SKM-1 treated with dmso at 0.1 percent for 144 hours (cell line): ENCODE measurements at regions not wholly inside any gene's neighbourhood (a gene's known extent, or its start where the extent isn't known, plus 50 kb on each side); places are given as distances from the start of the nearest gene placed in this dataset.
A peak's percentile ranks its signal among the peaks of the same experiment; 100 is the strongest.

Experiments
- DNase-seq: peaks from one replicate; lab custom pipeline; 2025; ENCODE audit not compliant: unreplicated experiment; lab: John Stamatoyannopoulos, UW

DNA sequence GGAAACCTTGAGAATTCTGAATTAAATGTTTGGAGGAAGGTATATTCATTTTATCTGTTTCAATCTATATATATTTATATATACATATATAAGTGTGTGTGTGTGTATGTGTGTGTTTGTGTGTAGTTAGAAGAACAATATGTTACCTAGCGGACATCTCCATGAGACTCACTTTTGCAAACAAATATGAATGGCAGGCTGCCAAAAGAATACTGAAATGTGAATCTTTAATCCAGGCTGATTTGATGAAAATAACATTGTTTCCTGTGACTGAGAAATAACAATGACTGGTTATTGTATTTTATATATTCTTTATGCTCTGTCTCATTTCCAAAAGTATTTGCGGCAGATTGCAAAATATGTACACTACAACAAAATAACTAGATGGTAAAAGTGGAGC is 255.5 kb upstream of the TGFBR2 start:
- no peak for DNase-seq

DNA sequence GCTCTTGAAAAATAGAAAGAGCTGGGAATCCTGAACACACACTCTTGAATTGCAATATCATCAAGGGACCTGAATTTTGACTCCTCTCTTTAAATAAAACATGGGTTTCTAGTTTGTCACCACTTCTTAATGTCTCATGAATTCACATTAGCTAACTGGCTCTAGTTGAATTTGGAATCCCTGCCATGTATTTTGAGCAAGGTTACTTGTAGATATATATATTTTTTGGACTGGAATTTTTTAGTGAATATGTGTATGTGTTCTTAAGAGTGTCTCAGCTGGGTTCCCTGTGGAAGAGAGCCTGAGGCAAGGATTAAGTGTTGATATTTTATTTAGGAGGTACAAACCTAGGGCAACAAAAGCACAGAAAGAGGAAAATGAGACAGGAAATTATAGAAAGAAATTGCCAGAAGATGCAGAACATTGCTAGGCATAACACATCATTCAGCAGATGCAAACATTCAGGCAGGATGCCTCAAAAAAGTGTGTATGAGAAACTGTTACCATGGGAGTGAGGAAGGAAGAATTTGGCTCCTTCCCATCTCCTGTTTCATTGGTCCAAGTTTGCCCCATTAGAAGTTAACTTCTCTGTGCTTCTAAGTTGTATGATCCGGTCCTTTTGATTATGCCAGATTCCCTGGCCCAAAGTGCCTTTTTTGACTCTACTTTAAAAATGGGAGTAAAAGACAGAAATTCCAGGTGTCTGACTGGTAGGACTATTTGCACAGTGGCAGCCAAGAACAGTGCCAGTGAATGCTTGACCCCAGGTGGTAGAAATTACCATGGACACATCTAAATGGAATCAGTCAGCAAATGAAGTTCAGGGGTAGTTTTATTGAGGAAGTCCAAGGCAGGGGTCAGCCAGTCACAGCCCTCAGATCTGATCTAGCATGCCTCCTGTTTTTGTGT is 253.7 kb upstream of the TGFBR2 start:
- no peak for DNase-seq

DNA sequence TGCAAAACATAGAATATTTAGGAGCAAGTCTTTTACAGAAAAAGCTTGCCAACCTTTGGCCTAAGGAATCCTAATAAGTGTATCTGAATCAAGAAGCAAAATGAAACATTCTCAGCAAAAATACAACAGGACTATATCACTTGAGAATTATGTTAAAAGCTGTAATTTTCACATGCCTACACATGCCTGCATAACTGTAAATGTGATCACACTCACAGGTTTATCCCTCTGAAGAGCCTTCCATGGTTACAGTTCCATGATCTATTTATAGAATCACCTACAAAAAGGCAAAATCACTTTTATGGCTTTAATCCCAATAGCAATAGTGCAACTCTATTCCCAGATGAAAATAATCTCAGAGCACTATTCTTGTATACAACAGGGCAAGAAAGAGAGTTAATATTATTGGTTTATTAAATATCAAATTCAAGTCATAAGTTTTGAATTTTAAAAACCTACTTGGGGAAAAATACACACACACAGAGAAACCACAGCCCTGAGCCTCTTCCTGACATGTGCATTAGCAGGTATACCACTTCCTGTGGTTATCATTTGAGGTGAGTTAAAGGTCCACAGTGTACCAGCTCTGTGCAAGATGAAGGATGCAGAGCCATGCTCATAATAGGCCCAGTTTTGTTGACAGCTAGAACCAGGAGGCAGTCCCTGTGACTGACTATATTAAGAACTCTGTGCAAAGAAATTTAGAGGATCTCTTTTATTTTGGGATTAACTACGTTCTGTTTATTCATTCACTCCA is 252.5 kb upstream of the TGFBR2 start:
- DNase-seq, result no peak

DNA sequence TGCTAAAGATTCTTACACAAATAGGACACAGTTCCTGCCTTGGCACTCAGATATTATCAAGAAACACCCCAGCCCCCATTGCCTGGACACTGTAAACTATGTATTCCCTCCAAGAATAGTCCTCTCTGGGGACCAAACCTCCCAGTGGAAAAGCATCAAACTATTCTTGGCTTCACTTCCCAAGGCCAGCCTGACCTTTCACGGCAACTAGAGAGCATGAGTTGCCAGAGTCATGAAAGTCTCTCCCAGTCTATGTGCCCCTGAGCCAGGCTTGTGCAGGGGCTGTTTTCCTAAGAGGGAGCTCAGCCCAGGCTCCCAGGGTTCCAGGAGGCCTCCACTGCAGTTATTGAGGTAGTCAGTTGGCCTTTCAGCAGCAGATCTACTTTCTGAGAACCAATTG is 251.9 kb upstream of the TGFBR2 start:
- DNase-seq, result no peak

DNA sequence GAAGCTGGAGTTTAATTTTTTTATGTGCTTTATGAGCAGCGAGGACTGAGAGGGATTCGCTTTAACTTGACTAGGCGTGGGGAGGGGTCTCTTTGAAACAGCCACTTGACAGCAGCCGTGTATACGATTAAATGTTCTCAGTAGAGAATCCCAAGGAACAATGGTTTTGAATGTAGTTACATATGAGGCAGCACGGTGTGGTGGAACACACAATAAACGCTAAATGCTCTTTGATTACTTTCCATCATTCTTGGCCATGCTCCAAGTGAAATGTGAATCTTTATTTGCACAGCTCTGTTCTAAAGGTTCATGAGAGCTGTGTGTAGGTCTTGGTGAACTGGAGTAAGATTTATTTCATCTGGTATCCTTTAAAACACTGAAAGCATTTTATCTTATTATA is 251.4 kb upstream of the TGFBR2 start:
- DNase-seq, result no peak

DNA sequence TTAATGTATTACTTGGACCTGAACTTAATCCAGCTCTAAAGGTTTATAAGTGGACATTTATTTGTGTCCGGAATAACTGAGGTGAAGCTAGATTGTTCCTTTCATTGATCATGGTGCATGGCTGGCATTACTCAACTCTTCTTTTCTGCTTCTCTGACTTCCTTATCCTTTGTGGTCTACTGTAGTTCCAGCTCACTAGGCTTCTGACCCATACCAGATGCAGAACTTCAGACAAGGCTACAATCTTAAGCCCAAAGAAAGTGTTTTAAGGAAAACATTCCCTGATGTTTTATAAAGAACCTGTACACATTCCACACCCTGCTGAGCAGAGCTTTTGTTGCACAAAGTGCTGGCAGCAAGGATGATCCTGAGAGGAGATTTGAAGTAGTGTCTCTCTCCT is 250.8 kb upstream of the TGFBR2 start:
- peak; percentile 62 for DNase-seq

DNA sequence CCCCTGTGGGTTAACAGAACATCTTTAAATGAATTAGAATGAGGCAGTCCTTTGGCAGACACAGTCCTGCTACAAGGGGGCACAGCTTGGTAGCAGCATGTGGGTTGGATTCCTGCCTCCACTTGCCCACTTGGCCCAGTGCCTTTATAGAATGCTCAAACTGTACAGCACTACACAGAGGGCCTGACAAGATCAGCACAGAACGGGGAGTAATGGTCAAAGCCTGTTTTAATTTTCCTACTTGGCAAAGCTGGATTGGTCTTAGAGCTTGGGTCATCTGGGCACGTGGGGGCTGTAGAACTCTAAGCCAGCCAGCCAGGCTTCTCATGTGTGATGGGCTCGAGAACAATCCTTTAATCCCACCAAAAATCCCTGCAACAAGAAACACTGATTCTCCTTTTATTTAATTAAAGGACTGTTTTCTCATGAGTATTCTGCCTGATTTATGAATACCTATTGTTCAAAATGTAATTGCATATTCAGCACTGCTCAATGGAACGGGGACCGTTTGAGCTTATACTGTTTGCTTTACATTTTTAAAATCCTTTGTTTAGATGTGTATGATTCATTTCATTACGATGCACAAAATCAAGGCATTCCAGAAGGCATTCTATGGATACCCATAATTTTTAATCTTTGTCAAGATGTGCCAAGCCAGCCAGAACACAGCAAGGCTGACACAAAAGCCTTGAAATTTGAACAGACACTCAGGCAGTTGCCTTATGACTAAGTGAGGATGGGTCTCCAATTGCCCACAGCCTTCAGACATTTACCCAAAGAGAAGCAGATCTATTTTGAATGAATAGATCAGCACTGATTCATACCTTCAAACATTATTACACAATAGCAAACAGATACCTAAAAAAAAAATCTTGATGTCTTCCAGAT is 249.3 kb upstream of the TGFBR2 start:
- no peak for DNase-seq

DNA sequence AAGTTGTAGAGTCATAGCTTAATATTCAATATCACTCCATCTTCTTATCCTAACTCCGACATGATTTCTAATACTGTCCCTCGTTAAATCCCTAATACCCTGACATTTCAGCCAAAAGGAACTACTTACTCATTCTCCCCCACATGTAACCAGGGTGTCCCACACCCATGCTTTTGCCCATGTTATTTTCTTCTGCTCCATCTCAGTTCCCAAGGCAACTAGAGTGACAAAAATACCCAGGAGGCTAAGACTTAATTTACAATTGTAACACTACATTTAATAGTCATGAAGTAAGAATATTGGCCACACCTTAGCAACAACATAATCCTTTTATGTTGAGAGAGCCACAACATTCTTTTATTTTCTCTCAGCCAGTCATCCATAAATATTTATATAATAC is 248.5 kb upstream of the TGFBR2 start:
- DNase-seq, result no peak

DNA sequence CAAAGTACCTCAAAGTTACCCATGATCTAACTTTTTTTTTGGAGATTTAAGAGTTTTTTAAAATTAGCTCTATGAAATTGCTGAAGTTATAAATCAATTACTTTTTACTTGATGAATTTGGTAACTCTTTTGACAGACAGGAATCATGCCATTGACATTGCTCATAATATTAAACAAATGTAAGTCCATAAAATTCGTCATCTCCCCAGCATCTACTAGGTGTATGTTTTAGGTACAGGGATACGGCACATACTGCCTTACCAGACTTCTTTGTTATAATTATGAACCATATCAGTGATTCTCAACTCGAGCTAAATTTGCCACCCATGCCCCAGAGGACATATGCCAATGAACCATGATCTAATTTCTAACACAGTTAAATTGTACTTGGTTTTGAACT is 247.5 kb upstream of the TGFBR2 start:
- no peak for DNase-seq

DNA sequence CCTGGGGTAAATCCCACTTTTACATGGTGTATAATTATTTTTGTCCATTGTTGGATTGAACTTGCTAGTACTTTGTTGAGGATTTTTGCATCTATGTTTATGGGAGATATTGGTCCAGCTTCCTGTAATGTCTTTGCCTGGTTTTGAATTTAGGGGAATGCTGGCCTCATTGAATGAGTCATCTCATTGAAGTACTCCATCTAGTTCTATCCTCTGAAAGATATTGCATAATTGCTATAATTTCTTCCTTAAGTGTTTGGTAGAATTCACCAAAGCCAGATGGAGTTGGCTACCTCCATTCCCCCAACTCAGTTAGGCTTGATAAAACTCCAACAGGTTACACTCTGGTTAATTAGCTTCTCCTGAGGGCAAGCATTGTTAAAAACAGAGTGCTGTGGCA is 237.4 kb upstream of the TGFBR2 start:
- DNase-seq, result no peak

DNA sequence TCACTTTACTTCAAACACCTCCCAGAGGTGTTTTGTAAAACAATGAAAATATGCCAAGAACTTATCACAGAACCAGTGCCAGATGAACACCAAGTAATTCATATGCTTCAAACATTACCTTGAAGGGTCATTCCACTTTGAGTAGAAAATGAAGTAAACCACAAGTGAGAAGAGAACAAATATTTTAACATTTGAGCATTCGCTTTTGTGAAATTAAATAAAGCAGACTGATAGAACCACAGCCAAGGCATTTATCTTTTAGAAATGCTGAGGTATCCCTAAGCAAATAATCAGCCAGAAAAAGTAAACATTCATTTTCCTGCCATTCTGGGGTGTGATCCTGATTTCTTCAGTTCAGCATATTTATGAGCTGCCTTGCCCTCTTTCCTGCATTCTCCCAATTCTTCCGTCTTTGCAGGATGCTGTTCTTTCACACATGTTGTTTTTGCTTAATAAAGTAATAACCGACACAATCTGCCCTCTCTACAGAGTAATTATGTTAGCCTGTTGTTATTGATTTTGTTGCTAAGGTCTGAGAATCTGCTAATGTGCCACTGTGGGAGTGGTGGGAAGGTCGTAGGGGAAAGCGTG is 235.6 kb upstream of the TGFBR2 start:
- no peak for DNase-seq

DNA sequence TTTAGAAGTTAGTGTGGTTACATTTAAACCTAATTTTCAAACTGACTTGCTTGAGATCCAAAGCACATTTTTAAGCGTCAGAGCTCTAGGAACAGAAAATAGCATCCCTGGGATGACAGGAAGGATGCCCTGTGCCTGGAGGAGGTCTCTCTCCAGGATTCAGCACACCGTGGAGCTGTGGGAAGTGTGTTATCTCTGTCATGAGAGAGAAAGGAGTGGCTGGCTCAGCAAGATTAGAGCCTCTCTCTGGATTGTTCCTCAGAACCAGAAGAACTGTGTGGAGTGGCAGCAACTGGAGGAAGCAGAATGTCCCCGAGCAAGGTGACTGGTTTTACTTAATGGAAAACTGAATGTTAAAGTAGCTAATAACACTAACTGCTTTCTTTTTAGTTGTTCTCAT is 233.6 kb upstream of the TGFBR2 start:
- DNase-seq, result no peak

DNA sequence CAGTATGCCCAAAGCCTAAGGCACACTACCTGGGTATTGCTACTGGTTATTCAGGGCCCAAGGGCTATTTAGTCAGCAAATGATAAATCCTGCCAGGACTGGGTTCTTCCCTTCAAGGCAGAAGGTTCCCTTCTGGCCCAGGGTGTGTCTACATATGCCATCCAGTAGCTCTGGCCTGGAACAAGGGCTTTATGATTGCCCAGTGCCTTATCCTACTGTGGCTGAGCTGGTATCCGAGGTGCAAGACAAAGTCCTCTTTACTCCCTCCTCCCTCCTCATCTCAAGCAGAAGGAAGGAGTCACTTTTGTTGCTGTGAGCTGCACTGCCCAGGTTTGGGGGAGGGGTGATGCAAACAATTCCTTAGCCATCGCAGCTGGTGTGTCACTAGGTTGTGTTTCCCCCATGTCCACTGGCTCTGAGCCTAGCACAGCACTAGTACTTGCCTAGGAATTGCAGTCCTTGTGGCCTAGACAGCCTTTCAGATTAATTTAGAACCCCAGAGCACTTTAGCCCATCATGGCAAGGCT is 221.8 kb upstream of the TGFBR2 start:
- DNase-seq, result no peak

DNA sequence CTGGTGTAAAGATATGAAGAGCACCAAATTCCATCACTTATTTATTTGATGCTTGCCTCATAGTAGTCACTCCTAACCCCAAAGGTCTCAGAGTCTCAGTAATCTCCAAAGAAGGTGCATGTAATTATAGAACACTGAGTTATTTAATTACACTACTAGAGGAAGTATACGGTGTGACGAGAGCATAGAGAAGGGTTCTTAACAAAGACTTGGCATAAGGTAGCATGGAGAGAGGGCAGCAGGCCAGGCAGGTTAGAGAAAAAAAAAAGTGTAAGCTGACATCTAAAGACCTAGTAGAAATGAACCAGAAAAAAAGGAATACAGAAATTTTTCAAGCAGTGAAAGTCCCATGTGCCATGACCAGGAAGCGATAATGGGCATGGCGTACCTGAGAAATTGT is 213.3 kb upstream of the TGFBR2 start:
- DNase-seq, result no peak

DNA sequence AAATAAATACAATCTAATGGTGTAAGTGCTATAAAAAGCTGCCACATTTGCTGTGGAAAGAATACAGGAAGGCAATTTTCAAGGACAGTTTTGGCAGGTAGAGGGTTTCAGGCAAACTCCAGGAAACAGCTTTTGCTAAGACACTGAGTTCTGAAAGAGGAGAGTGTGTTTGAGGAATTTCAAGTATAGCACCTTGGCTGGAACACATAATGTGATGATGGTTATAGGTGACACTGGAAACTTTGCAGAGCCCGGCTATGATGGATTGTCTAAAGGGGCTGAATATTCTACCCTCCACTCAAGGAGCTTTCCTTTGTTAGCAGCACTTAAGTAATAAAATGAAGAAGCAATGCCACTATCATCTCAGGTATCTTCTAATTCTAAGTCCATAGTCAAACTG is 209.4 kb upstream of the TGFBR2 start:
- DNase-seq, result no peak

DNA sequence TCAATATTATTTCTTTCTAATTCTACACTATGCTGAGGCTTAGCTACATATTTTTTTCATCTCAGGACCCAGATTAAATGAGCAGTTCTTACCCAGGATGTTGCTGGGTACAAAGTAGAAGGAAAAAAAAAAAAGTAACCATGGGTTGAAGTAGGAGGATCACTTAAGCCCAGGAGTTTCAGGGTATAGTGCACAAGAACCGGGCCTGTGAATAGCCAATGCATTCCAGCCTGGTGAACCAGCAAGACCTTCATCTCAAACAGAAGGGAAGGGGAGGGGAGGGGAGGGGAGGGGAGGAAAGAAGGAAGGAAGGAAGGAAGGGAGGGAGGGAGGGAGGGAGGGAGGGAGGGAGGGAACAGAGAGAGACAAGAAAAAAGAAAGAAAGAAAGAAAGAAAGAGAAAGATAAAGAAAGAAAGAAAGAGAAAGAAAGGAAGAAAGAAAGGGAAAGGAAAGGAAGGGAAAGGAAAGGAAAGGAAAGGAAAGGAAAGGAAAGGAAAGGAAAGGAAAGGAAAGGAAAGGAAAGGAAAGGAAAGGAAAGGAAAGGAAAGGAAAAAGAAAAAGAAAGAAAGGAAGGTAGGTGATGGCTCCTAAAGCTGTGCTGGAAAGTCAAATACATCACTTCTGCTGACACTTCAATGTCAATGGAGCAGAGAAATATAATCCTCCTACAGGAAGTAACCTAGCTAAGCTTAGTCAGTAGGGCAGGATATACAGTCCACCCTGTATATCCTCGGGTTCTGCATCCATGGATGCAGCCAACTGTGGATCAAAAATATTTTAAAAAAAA is 206.8 kb upstream of the TGFBR2 start:
- no peak for DNase-seq

DNA sequence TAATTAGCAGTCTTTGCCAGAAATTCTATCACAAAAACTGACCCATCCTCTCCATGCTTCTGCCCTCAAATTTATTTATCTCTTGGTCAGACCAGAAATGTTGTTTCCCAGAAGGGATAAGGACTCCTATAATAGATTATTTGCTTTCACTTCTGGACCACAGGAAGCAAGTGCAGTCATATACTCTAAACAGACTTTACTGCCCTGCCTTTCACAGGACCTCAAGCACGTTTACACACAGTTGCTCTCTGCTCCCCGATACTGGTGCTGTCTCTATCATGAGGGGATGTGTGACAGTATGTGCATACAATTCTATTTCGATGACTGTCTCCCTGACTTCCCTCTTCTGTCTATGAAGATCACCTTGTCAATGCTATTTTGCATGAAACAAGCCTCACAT is 205.5 kb upstream of the TGFBR2 start:
- DNase-seq, result no peak

DNA sequence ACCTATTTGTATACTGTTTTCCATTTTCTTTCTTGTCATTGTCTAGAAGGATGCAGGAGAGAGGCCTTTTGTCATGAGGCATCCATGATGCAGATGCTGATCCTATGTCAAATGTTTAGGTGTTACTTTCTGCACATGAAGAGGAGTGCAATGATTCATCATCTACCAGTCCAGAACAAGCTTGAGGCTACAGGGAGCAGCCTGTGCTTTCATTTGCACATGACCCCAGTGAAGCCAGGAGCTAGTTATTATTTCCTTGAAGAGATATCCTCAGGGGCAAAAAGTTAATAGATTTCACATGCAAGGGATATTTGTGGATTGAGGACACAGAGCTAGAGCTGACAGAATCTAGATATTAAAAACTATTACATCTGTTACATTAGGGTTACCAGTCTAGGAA is 204.4 kb upstream of the TGFBR2 start:
- no peak for DNase-seq

DNA sequence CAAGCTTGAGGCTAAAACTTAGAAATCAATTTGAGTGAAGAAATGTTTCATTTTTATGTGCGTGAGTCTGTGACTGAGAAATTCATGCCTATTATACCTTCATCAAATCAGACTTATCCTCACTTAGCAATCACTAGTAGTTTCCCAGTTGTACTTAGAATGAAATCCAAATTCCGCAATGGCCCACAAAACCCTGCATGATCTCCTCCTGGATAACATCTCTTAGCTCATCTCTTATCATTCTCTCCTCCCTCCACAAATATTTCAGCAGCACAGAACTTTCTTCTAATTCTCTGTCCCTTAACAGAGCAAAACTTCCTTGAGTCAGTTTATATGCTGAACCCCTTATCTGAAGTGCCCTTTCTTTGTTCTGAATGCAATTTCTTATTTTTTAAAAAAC is 198.8 kb upstream of the TGFBR2 start:
- DNase-seq, result no peak

DNA sequence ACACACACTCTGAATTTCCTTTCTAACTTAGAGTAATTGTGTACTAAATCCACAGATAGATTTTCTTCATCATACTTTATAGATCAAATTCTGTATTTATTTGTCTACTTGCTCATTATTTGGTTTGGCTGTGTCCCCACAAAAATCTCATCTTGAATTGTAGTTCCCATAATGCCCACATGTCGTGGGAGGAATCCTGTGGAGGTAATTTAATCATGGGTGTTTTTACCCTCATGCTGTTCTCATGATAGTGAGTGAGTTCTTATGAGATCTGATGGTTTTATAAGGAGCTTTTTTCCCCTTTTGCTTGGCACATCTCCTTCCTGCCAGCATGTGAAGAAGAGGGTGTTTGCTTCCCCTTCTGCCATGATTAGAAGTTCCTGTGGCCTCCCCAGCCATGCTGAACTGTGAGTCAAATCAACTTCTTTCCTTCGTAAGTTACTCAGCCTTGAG is 198.3 kb upstream of the TGFBR2 start:
- DNase-seq, result no peak
